DND-41 (cell line): ENCODE measurements at regions not wholly inside any gene's neighbourhood (a gene's known extent, or its start where the extent isn't known, plus 50 kb on each side); places are given as distances from the start of the nearest gene placed in this dataset.
"Not testable (repeated sequence)": the region's sequence is repeated elsewhere in the genome, so short reads cannot be mapped to it uniquely, and the experiment has no call there.

Experiments
- ATAC-seq: fragments of 200-7000 bp; cut with Tn5 transposase; 3 replicates; pipeline ENCODE4 v1.9.1; 2021; ENCODE audit warnings: low read depth; ENCODE audit not compliant: insufficient read depth
- DNase-seq: peaks from one replicate; pipeline ENCODE4 v3.0.0-alpha.2; 2020
- H2AFZ ChIP-seq: 2 replicates; pipeline ENCODE4 v1.6.0; 2012; ENCODE audit warnings: low read depth, low read length
- H3K27ac ChIP-seq: 2 replicates; pipeline ENCODE4 v1.5.1; 2012; ENCODE audit warnings: low read length, inconsistent platforms
- H3K27me3 ChIP-seq: fragments of 200-600 bp; sonication (generic); 2 replicates; pipeline ENCODE4 v1.6.0; 2012; ENCODE audit warnings: low read length, mild to moderate bottlenecking, inconsistent platforms; ENCODE audit not compliant: insufficient read depth, poor library complexity
- H3K36me3 ChIP-seq: 2 replicates; pipeline ENCODE4 v1.5.1; 2012; ENCODE audit warnings: low read length, inconsistent platforms; ENCODE audit not compliant: insufficient read depth
- H3K4me1 ChIP-seq: 2 replicates; pipeline ENCODE4 v1.5.1; 2012; ENCODE audit warnings: mild to moderate bottlenecking, low read length; ENCODE audit not compliant: insufficient read depth
- H3K4me2 ChIP-seq: 2 replicates; pipeline ENCODE4 v1.6.0; 2012; ENCODE audit warnings: mild to moderate bottlenecking, moderate library complexity, low read length, inconsistent platforms; ENCODE audit not compliant: insufficient read depth
- H3K4me3 ChIP-seq, 2 experiments: fragments of 200-600 bp in 1 of 2; shearing (Covaris generic) in 1 of 2; 2 replicates each; pipeline ENCODE4 v1.5.1; 2012 to 2016; ENCODE audit warnings: inconsistent platforms in 2 of 2, low read length in 2 of 2, mild to moderate bottlenecking in 2 of 2, low read depth in 1 of 2, moderate library complexity in 1 of 2
- H3K79me2 ChIP-seq: 2 replicates; pipeline ENCODE4 v1.6.0; 2012; ENCODE audit warnings: low read length, inconsistent platforms; ENCODE audit not compliant: insufficient read depth
- H3K9ac ChIP-seq: 2 replicates; pipeline ENCODE4 v1.6.0; 2012; ENCODE audit warnings: low read depth, mild to moderate bottlenecking, inconsistent platforms, low read length, moderate library complexity
- H3K9me3 ChIP-seq: 2 replicates; pipeline ENCODE4 v1.5.1; 2012; ENCODE audit warnings: low read length, moderate library complexity, mild to moderate bottlenecking, inconsistent platforms; ENCODE audit not compliant: insufficient read depth, severe bottlenecking
- H4K20me1 ChIP-seq: 2 replicates; pipeline ENCODE4 v1.6.0; 2012; ENCODE audit warnings: low read length; ENCODE audit not compliant: insufficient read depth
- CTCF ChIP-seq: IDR thresholded peaks from 2 replicates; pipeline ENCODE4 v1.5.1; 2012; ENCODE audit warnings: borderline replicate concordance, low read length, moderate library complexity, mild to moderate bottlenecking; ENCODE audit not compliant: poor library complexity, severe bottlenecking; ENCODE audit errors: extremely low read depth
- EZH2 ChIP-seq: IDR thresholded peaks from 3 replicates; pipeline ENCODE4 v1.6.1; 2012; ENCODE audit warnings: borderline replicate concordance, low read depth, mild to moderate bottlenecking, moderate library complexity, low read length, inconsistent platforms; ENCODE audit not compliant: severe bottlenecking

GRCh38 chr4:14167876-14168510, 540.5 kb upstream of the BOD1L1 start:
- Histone ChIP-seq H3K36me3 (no peaks in the 10 kb centered on the region), H2AFZ (no peak overlapping the region), H3K79me2 (no peaks in the 10 kb centered on the region), H3K4me3 (no peak overlapping the region), H3K9me3 (no peaks in the 10 kb centered on the region), H4K20me1 (no peaks in the 10 kb centered on the region), H3K27me3 (no peaks in the 10 kb centered on the region), H3K4me2 (no peak overlapping the region), H3K27ac (no peak overlapping the region), H3K9ac (no peak overlapping the region), H3K4me1 (no peaks in the 10 kb centered on the region)
- TF ChIP-seq CTCF: no peak
- TF ChIP-seq EZH2: no peak
- DNase-seq (no peak), ATAC-seq (no peak)

GRCh38 chr4:14168919-14169318, 541.4 kb upstream of the BOD1L1 start:
- TF ChIP-seq CTCF: no peak
- no peak for TF ChIP-seq EZH2
- DNase-seq (no peak), ATAC-seq (no peak)
- Histone ChIP-seq H3K79me2 (no peaks in the 10 kb centered on the region), H3K27ac (no peak overlapping the region), H3K4me2 (no peak overlapping the region), H3K9ac (no peak overlapping the region), H3K4me3 (no peak overlapping the region), H4K20me1 (no peaks in the 10 kb centered on the region), H3K4me1 (no peaks in the 10 kb centered on the region), H2AFZ (no peak overlapping the region), H3K9me3 (no peaks in the 10 kb centered on the region), H3K36me3 (no peaks in the 10 kb centered on the region), H3K27me3 (no peaks in the 10 kb centered on the region)

- Histone ChIP-seq H2AFZ (no peak overlapping the region), H3K79me2 (no peaks in the 10 kb centered on the region), H4K20me1 (no peaks in the 10 kb centered on the region), H3K4me1 (no peaks in the 10 kb centered on the region), H3K9ac (no peak overlapping the region), H3K27ac (no peak overlapping the region), H3K27me3 (no peaks in the 10 kb centered on the region), H3K36me3 (no peaks in the 10 kb centered on the region), H3K4me2 (no peak overlapping the region), H3K4me3 (no peak overlapping the region), H3K9me3 (no peaks in the 10 kb centered on the region)
- ATAC-seq: no peak
- no peak for TF ChIP-seq EZH2
- DNase-seq: no peak
Measured at GRCh38 chr4:14169460-14169859, 541.9 kb upstream of the BOD1L1 start.

- not testable (repeated sequence) for H3K79me2 ChIP-seq, H3K4me1 ChIP-seq, DNase-seq, H4K20me1 ChIP-seq, H3K27ac ChIP-seq, H2AFZ ChIP-seq, H3K9ac ChIP-seq, H3K9me3 ChIP-seq, H3K27me3 ChIP-seq, H3K4me2 ChIP-seq, ATAC-seq, H3K36me3 ChIP-seq, H3K4me3 ChIP-seq
Measured at GRCh38 chr4:14169940-14170339, 542.4 kb upstream of the BOD1L1 start.
